HepG2 (cell line): ENCODE measurements at regions not wholly inside any gene's neighbourhood (a gene's known extent, or its start where the extent isn't known, plus 50 kb on each side); places are given as distances from the start of the nearest gene placed in this dataset.

Experiments used
- ARHGAP35 ChIP-seq: sonication (generic); formaldehyde crosslinking; IDR thresholded peaks from 2 replicates; pipeline ENCODE4 v1.9.0; 2022; ENCODE audit warnings: mild to moderate bottlenecking, inconsistent platforms, moderate library complexity, missing genetic modification reagents, borderline replicate concordance
- ARNT ChIP-seq: fragments of 450-650 bp; IDR thresholded peaks from 2 replicates; pipeline ENCODE4 v1.6.1; 2017
- CREBL2 ChIP-seq: sonication (generic); formaldehyde crosslinking; IDR thresholded peaks from 2 replicates; pipeline ENCODE4 v1.8.1; 2023; ENCODE audit warnings: missing genetic modification reagents, mild to moderate bottlenecking, borderline replicate concordance
- ELF4 ChIP-seq: sonication (generic); formaldehyde crosslinking; IDR thresholded peaks from 2 replicates; pipeline ENCODE4 v1.5.0; 2020; ENCODE audit warnings: missing genetic modification reagents, mild to moderate bottlenecking, moderate library complexity, borderline replicate concordance
- ETV5 ChIP-seq: IDR thresholded peaks from 2 replicates; pipeline ENCODE4 v1.6.1; 2018; ENCODE audit warnings: missing biosample characterization, missing genetic modification reagents, inconsistent platforms, borderline replicate concordance
- GPN1 ChIP-seq: sonication (generic); formaldehyde crosslinking; IDR thresholded peaks from 2 replicates; pipeline ENCODE4 v1.5.1; 2020; ENCODE audit warnings: missing genetic modification reagents, borderline replicate concordance
- KAT2B ChIP-seq: fragments of 150-350 bp; IDR thresholded peaks from 2 replicates; pipeline ENCODE4 v1.6.1; 2014; ENCODE audit warnings: low read depth, low read length, borderline replicate concordance
- MLX ChIP-seq: IDR thresholded peaks from 2 replicates; pipeline ENCODE4 v1.6.1; 2016
- ONECUT2 ChIP-seq: sonication (generic); formaldehyde crosslinking; IDR thresholded peaks from 2 replicates; pipeline ENCODE4 v1.4.0; 2020; ENCODE audit warnings: missing genetic modification reagents
- PRDM4 ChIP-seq: sonication (generic); formaldehyde crosslinking; IDR thresholded peaks from 2 replicates; pipeline ENCODE4 v1.9.0; 2021; ENCODE audit warnings: missing genetic modification reagents, borderline replicate concordance
- RBM39 ChIP-seq: fragments of 200-400 bp; formaldehyde crosslinking; IDR thresholded peaks from one replicate; pipeline ENCODE4 v1.6.1; 2018; ENCODE audit warnings: antibody characterized with exemption, mild to moderate bottlenecking, low read depth, low read length; ENCODE audit not compliant: poor library complexity, severe bottlenecking
- SCMH1 ChIP-seq: sonication (generic); formaldehyde crosslinking; IDR thresholded peaks from 2 replicates; pipeline ENCODE4 v1.9.0; 2021; ENCODE audit warnings: missing genetic modification reagents, mild to moderate bottlenecking, borderline replicate concordance
- TBL1XR1 ChIP-seq: fragments of 150-350 bp; IDR thresholded peaks from 2 replicates; pipeline ENCODE4 v1.6.1; 2014; ENCODE audit warnings: borderline replicate concordance, low read length; ENCODE audit not compliant: partially characterized antibody
- TFDP2 ChIP-seq: sonication (generic); formaldehyde crosslinking; IDR thresholded peaks from 2 replicates; pipeline ENCODE4 v1.4.0; 2020; ENCODE audit warnings: missing genetic modification reagents
- YY1 ChIP-seq: IDR thresholded peaks from 2 replicates; pipeline ENCODE4 v1.6.1; 2011; ENCODE audit warnings: low read length, low read depth, moderate library complexity, mild to moderate bottlenecking; ENCODE audit not compliant: insufficient read depth, insufficient replicate concordance
- ZFP36L1 ChIP-seq: sonication (generic); formaldehyde crosslinking; IDR thresholded peaks from 2 replicates; pipeline ENCODE4 v1.8.0; 2022; ENCODE audit warnings: mild to moderate bottlenecking, missing genetic modification reagents, moderate library complexity
- ZFP36L2 ChIP-seq: sonication (generic); formaldehyde crosslinking; IDR thresholded peaks from 2 replicates; pipeline ENCODE4 v1.4.0; 2020; ENCODE audit warnings: missing genetic modification reagents
- ZFP62 ChIP-seq: sonication (generic); formaldehyde crosslinking; IDR thresholded peaks from 2 replicates; pipeline ENCODE4 v1.4.0; 2020; ENCODE audit warnings: missing genetic modification reagents
- ZNF414 ChIP-seq: sonication (generic); formaldehyde crosslinking; IDR thresholded peaks from 2 replicates; pipeline ENCODE4 v1.5.0; 2020; ENCODE audit warnings: missing genetic modification reagents
- ZNF574 ChIP-seq: sonication (generic); formaldehyde crosslinking; IDR thresholded peaks from 2 replicates; pipeline ENCODE4 v1.4.0; 2020; ENCODE audit warnings: missing genetic modification reagents
- TF ChIP-seq, protein P1 (sequence below): sonication (generic); formaldehyde crosslinking; IDR thresholded peaks from 2 replicates; pipeline ENCODE4 v1.4.0; 2020; ENCODE audit warnings: mild to moderate bottlenecking, missing genetic modification reagents, borderline replicate concordance

- TF ChIP-seq PRDM4 (CRISPR knock-in tag) (no peak), ARHGAP35 (CRISPR knock-in tag) (no peak), ZNF414 (no peak), SCMH1 (no peak), ARNT (no peak), ETV5 (CRISPR knock-in tag) (peak; percentile 32; the same call in 1 of the 2 replicates), MLX (CRISPR knock-in tag) (0 out of 2 replicates have a peak, but pooled peaks have one; percentile 46), ZFP36L2 (CRISPR knock-in tag) (no peak), TBL1XR1 (no peak), ONECUT2 (no peak), KAT2B (no peak), YY1 (no peak), RBM39 (no peak), ZFP36L1 (CRISPR knock-in tag) (no peak), TFDP2 (CRISPR knock-in tag) (no peak), CREBL2 (CRISPR knock-in tag) (no peak), ELF4 (no peak), ZNF574 (CRISPR knock-in tag) (no peak), GPN1 (CRISPR knock-in tag) (no peak), ZFP62 (CRISPR knock-in tag) (no peak)
- TF ChIP-seq, protein P1, sequence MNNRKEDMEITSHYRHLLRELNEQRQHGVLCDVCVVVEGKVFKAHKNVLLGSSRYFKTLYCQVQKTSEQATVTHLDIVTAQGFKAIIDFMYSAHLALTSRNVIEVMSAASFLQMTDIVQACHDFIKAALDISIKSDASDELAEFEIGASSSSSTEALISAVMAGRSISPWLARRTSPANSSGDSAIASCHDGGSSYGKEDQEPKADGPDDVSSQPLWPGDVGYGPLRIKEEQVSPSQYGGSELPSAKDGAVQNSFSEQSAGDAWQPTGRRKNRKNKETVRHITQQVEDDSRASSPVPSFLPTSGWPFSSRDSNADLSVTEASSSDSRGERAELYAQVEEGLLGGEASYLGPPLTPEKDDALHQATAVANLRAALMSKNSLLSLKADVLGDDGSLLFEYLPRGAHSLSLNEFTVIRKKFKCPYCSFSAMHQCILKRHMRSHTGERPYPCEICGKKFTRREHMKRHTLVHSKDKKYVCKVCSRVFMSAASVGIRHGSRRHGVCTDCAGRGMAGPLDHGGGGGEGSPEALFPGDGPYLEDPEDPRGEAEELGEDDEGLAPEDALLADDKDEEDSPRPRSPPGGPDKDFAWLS: no peak
Observed at GRCh38 chr5:40446910-40447309, 232.8 kb upstream of the PTGER4 start (continued).
